Stimulated activated CD4-positive, alpha-beta T cell treated with anti-CD3 and anti-CD28 coated beads, Interleukin-4, amount 100 ng/mL, for 4 hours (primary cell): ENCODE measurements at regions not wholly inside any gene's neighbourhood (a gene's known extent, or its start where the extent isn't known, plus 50 kb on each side); places are given as distances from the start of the nearest gene placed in this dataset.

Experiments
- DNase-seq, 2 experiments: peaks; one replicate each; pipeline ENCODE4 v3.0.0-alpha.2; 2020

GRCh38 chr1:229037806-229038405 lies 233.0 kb upstream of the RAB4A start:
- DNase-seq = no peak

GRCh38 chr1:229040630-229041358 lies 230.1 kb upstream of the RAB4A start:
- DNase-seq = no peak

GRCh38 chr1:229041946-229042345 lies 229.0 kb upstream of the RAB4A start:
- DNase-seq = no peak

GRCh38 chr1:229042482-229042881 lies 228.4 kb upstream of the RAB4A start:
- DNase-seq = no peak

DNA sequence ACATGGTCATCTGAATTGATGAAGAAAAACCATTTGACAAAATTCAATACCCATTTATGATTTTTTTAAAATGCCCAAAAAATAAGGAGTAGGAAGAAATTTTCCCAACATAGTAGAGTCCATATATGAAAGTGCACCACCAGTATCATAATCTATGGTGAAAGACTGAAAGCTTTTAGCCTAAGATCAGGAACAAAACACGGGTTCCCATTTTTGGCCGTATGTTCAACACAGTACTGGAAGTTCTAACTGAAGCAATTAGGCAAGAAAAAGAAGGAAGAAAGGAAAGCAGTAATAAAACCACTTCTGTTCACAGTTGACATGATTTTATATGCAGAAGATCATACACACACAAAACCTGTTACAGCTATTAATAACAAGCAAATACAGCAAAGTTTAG lies 227.8 kb upstream of the RAB4A start:
- DNase-seq = no peak

- DNase-seq = no peak
Measured at GRCh38 chr1:229046251-229046853, 224.6 kb upstream of the RAB4A start.

DNA sequence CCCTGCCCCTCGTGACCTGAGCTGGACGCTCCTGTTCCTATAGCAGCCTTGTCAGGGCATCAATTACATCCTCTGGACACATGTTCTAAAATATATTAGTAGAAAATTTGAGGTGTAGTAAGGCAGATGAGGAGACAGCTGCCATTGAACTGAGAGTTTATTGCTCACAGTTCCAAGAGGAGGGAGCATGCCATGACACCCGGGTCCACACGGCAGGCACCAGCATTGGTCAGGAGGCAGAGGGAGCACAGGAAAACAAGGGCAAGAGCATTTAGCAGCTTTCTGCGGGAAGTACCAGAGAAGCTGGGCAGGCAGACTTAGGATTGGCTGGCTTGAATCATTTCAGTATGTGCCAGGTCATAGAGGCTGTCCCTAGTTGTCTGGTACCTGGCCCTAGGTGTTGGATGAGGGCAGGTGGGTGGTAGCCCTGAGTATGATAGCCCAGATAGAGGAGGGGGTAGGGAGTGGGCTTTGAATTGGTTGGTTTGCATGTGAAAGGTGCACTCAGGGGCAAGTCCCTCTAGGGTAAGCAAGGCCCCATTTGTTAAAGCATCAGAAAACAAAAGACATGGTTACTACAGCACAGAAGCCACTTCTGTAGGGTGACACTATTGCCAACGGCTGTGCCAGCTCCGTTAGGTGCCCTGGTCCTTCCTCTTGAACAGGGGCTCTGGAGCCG lies 223.6 kb upstream of the RAB4A start:
- no peak for DNase-seq

DNA sequence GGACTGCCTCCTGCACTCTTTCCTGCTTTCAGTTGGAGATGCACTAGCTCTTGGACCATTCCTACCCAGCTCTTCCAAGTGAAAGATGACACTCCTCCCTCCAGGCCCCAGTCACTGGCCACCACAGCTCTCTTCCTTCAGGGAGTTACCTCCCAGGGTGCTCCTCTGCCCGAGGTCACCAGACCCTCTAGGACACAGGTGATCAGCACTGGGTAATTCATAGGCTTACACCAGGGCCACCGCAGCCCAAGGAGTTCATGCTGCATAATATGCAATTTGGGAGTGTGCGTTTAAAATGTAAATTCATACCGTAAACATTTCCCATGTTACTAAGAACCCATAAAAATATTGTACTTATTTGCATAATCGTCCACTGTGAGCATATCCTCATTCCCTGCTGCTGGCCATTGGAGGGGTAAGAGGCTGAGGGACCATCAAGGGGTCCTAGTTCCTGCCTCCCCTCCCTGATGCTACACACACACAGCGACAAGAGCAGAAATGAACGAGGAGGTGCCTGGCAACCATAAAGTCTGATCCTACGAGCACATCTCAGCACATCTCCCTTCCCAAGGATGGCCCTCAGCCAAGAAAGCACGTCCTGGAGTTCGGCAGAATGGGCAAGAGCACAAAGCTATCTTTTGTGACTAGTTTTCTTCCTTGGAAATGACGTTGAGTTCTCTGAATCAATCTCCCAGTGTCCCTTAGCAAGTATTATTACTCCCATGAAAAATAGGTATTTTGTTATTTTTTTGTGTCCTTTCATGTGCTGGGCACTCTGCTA lies 222.9 kb upstream of the RAB4A start:
- DNase-seq = no peak

DNA sequence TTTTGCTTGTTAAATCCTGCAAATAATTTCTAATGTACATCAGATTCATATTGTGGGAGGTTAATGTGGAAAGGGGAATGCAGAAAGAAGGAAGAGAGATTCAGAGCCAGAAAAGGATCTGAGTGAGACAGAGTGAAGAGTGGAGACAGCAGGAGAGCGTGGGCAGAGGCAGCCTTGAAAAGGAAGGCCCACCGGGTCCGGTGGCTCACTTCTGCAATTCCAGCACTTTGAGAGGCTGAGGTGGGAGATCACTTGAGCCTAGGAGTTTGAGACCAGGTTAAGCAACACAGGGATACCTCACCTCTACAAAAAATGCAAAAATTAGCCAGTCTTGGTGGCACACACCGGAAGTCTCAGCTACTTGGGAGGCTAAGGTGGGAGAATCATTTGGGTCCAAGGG lies 222.0 kb upstream of the RAB4A start:
- DNase-seq = no peak

GRCh38 chr1:229056046-229056445 lies 214.9 kb upstream of the RAB4A start:
- no peak for DNase-seq

GRCh38 chr1:229058111-229058561 lies 212.8 kb upstream of the RAB4A start:
- DNase-seq = peak; percentile 16 to 44

DNA sequence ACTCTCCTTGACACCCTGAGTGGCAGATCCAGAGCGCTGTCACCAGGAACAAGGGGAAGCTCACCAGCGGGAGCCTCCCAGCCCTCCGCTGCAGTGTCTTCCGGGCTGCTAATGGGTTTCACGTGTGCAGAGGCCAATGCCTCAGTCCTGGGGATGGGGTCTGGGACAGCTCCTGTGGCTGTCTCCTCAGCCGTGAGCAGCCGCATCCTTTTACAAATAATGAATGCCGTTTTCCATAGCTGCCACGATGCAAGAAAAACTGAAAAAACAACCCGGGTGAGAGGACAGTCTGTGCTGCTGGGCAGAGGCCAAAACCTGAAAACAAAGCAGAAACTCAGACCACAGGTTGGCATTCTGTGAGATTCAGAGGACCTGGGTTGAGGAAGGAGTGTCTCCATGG lies 212.2 kb upstream of the RAB4A start:
- no peak for DNase-seq

- no peak for DNase-seq
Measured at GRCh38 chr1:229059671-229060539, 211.0 kb upstream of the RAB4A start.

GRCh38 chr1:229062135-229062534 lies 208.8 kb upstream of the RAB4A start:
- no peak for DNase-seq

- DNase-seq = no peak
Measured at GRCh38 chr1:229063154-229063773, 207.6 kb upstream of the RAB4A start.

DNA sequence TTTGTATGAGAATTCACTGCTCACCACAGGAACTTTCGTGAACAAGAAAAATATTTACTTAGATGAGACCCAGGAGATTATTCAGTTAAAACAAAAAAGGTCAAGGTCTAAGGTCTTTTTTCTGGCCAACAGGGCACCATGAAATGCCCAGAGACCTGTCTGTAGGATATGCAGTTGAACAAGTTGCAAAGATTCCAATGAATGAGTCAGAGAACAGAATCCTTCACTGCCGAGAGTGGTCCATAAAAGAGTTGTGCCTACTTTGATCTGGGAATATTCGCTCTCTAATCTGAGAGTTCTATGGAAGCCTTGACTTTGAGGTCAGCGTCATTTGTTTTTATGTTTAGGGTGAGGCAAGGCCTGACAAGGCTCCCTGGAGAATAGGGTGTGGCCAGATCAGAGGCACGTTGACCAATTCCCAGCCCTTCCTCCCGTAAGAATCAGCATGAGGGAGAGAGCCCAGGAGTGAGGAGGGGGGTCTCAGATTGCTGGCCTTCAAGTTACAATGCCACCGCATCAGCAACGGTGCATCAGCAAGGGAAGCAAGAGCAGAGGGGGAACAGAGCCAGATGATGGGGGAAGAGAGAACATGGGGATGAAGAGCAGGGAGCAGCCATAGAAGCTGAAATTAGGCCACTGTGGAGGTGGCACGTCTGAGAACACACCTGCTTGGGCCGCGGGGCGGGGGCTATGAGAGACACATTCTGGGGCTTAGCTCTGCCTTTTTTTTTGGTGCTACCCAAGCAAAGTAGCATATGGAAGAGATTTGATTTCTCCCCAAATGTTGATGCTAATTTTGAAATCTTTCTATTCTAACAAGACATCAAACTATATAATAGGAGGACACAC lies 206.4 kb upstream of the RAB4A start:
- DNase-seq = no peak

- DNase-seq = no peak
Measured at GRCh38 chr1:229065613-229066012, 205.3 kb upstream of the RAB4A start.

- DNase-seq = no peak
Measured at GRCh38 chr1:229066591-229066990, 204.3 kb upstream of the RAB4A start.

- no peak for DNase-seq
Measured at GRCh38 chr1:229067546-229067945, 203.4 kb upstream of the RAB4A start.

DNA sequence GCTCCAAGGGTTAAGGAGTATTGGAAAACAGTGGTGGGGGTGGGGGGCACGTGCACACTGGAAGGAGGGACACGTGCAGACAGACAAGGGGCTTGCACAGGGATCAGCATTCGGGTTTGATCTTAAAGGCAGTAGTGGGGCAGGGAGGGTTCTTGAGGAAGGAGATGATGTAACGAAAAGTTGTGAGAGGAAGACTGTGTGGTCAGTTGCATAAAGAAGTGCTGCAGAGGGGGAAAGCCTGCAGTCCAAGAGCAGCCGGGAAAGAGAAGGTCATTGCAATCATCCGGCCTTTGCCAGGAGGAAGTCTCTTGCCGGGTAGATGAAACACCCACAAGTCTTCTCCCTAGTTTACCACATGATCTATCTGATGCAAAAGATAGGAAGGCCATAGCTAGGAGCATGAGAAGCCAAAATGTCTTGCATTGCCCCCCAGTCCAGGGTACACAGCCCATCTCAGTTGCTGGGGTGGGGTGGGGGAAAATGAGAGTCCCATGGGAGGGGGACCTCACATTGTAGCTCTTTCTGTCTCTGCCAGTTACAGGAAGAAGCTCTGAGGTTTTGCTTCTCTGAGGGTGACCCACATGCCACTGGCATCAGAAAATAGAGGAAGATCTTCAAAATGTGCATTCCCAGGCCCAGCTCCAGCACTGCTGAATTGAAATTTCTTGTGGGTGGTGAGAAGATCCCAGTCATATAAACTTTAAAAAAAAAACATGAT lies 202.5 kb upstream of the RAB4A start:
- no peak for DNase-seq
